GM20431 (cell line): ENCODE measurements at regions not wholly inside any gene's neighbourhood (a gene's known extent, or its start where the extent isn't known, plus 50 kb on each side); places are given as distances from the start of the nearest gene placed in this dataset.

ENCODE experiments used
- in situ Hi-C: fragments of 300-500 bp; cut with MseI, MboI; formaldehyde crosslinking; loops from one replicate; pipeline ENCODE4 v1.15.0; 2020; ENCODE audit warnings: low sequenced_read_pairs; ENCODE audit not compliant: unreplicated experiment

DNA sequence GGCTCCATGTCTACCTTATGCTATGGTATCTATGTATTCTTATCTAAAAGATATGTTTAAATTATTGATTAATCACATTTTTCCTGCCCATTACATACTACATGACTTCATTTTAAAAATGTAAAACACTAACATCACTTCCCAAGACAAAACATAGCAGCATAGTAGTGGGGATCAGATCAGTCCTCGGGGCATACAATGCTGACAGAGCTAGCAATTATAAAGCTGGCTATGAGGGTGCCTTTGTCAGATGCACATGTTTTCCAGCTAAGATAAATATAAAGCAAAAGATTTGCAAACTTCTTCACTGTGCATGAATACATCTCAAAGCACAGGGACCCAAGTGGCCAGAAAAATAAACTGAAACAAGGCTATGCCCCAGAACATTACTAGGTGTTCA is 549.8 kb upstream of the INTU start:
- in situ Hi-C loops, result no loop called here

DNA sequence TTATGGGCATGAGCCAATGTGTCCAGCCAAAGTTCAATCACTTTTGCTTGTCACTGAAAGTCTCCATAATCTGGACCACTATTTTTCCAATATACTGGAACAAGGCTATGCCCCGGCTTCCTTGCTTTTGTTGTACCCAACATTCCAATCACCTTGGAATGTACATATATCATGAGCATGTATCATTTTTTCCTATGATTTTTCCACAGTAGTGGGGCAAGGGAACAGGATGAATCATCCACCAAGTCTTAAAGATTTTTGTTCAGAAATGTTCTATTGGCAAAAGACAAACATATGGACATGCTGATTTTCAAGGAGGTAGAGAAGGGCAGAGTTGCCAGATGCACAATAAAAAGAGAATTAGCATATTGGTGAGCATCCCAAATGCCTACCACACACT is 548.1 kb upstream of the INTU start:
- in situ Hi-C loops, result no loop called here

DNA sequence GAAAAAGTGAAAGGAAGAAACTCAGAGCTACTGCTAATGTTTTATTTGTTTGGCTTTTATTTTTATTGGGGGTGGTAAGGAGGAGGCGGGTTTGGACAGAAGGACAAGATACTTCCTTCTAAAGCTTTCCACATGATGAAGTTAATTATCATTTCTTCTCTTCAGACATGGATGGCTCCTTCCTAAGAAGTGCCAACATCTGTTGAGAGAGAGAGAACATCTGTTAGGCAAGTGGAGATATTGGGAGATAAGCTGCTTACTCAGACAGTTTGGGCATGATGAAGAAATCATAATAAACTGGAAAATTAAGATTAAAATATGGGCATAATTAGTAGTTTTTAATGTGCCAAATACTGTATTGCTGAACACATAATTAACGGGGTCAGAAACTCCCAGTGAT is 535.7 kb upstream of the INTU start:
- in situ Hi-C loops, result no loop called here

- in situ Hi-C loops, result no loop called here
Measured at GRCh38 chr4:127102361-127102760, 530.4 kb upstream of the INTU start.

- in situ Hi-C loops, result no loop called here
Measured at GRCh38 chr4:127103681-127104115, 529.1 kb upstream of the INTU start.

GRCh38 chr4:127113844-127114362 is 518.9 kb upstream of the INTU start:
- in situ Hi-C loops, result no loop called here

- in situ Hi-C loops, result no loop called here
Measured at GRCh38 chr4:127118681-127119080, 514.1 kb upstream of the INTU start.

GRCh38 chr4:127120441-127121090 is 512.2 kb upstream of the INTU start:
- in situ Hi-C loops, result no loop called here

DNA sequence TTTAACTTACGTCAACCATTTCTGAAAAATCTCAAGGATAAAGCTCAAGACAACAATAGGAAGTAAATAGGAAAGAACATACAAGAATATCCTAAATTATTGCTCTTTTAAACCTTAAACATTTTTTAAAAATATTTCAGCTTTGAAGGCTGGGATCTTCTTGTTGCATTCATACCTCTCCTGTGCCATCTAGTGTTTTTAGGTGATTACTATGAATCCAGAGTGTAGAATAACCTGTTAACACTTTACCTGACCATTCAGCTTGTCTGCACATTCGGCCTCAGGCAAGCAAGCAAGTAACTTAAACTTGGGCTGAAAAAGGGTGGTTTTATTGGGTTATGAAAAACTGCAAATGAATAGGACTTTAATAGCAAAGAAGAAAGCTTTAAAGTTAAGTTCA is 507.8 kb upstream of the INTU start:
- in situ Hi-C loops, result no loop called here

- in situ Hi-C loops, result no loop called here
Measured at GRCh38 chr4:127126718-127127117, 506.0 kb upstream of the INTU start.

DNA sequence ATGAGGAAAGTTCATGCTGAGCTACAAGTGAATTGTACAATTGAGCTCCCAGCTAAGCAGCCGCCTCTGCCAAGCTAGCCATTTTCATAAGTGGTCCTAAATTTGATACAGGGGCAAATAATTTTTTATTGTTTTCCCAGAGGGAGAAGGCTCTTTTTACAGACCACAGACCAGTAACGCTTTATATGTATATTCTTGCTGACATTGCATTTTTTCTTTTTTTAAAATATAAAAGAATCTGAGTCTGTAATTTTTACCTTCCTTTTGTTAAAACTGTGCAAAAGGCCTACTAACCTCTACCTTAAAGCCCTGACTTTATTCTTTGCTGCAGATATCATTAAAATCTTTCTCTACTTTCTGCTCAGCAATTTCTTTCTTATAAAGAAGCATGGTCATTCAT is 501.2 kb upstream of the INTU start:
- in situ Hi-C loops, result no loop called here

DNA sequence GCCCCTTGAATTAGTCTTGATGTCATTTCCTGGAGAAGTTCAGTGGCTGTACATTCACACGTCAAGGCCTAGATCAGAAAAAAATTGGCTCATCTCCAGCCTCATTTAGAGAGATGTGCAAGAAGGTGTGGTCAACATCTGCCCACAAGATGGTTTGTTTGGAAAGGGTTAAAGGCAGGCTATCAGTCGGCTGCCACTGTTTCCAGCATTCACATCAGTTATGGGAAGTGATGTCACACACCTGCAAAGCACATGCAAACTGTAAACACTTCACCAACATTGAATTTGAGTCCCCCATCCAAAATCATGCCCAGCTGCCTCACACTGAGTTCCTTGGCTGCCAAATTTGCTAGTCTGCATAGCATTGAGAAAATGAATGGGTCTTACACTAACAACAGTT is 498.3 kb upstream of the INTU start:
- in situ Hi-C loops, result no loop called here

DNA sequence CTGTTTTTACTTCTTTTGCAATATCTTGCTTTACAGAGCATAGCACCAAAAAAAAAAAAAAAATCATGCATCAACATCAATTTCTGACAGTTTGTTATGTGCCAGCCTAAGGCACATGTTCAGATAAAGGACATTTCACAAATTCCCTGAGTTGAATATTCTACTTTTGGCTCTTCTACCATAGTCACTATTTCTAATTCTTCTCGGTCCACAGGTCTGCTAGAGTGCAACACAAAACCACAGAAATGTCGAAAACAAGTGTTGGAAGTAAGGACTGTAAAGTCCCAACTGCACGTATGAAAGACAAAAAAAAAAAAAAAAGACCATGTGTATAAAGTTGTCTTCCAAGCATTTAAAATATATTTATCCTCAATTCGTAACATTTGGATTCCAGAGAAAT is 494.2 kb upstream of the INTU start:
- in situ Hi-C loops, result no loop called here

- in situ Hi-C loops, result no loop called here
Measured at GRCh38 chr4:127139788-127140286, 492.9 kb upstream of the INTU start.

DNA sequence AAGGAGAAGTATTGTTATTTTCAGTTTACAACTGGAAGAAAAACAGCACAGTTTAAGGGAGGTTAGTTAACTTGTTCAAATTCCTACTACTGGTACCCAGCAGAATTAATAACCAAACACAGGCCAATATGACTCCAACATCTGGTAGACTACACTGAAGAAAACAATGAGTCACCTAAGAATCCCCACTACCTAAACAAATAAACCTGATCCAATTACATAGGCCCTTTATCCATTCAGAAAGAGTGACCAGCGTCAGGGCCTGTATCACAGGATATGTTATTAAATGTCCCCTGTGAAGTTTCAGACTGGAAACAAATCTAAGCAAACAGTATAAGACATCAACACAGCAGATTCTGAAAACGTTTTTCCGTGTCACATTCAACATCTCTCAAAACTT is 492.5 kb upstream of the INTU start:
- in situ Hi-C loops, result no loop called here

DNA sequence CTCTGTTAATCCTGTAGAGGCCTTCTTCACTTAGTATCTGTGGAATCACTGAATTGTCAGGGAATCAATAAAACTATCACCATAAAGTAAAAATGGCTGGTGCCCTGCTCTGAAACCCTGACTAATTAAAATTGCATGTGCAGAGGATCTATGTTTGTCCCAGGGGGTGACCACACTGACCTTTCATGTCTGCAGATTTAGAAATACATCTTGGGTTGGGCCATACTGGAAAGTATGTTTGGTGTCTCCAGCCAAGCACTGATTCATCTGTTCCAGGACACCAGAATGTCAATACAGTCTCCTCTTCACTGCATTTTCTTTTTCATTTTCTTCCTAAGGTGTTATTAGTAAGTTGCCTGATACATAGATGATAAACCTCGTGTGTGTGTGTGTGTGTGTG is 490.9 kb upstream of the INTU start:
- in situ Hi-C loops, result no loop called here

DNA sequence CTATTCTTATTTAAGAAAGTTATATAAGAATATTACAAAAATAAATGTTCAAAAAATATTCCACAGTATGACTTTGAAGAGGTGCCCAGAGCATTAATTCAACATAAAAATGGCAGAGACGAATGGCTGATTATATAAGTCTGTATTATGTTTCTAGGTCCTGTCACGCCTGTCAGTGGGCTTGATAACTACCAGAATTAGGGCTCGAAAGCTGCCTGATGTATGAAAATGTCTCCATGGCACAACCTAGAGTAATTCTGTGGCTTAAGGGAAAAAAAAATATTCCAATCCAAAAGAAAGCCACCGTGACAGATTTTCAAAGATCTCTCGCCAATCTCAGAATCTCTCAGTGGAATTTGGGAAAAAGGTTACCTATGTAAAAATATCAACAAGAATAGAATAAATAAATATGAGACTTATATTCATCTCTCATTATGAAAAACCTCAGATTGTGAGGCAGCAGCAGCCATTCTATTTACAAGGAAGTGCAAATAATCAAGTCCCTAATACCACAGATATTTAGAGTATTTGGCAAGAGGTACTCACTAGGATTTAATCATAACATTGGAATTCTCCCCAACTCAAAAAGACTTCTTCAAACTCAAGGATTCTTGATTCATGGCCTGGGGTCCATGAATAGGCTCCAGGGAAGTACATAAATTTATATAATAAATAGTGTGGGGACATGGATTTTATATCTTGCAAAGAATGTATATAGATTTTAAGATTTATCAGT is 489.1 kb upstream of the INTU start:
- in situ Hi-C loops, result no loop called here

DNA sequence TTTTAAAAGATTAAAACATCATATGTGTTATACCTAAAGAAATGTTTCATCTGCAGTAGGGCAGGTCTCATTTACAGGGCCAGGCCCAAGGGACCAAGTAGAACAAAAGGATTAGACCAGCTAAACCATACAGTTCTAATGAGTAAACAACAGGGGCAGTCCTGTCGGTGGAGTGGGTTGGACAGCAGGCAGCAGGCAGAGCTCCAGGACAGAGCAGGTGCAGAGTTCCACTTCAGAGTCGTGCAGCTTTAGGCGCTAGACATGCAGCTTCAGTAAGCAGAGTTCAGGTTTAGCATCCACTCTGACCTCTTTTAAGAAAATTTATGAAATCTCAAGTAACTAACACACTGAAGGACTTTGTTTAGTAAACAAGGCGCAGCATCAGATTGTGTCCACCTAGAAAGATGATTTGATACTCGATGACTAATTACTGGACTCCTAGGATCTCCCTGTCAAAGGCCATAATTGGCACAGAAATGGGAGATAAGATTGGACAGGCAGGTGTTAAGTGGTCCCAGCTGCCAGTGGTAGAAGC is 487.7 kb upstream of the INTU start:
- in situ Hi-C loops, result no loop called here

DNA sequence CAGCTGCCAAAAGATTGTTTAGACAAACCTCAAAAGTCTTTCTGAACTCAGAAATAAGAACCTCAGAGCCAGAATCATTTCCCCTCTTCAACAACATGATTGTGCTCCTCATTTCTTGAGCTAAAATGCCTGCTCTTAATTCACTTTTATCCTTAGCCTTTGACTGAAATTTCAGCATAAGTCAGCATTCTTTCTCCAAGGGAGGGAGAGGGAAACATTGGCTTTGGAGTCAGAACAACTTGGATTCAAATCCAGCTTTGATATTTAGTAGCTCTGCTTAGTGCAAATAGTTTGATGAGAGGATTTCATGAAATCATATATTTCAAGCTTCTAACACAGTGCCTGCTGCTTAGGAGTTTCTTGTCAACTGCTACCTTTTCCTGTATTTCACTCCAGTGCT is 484.6 kb upstream of the INTU start:
- in situ Hi-C loops, result no loop called here

DNA sequence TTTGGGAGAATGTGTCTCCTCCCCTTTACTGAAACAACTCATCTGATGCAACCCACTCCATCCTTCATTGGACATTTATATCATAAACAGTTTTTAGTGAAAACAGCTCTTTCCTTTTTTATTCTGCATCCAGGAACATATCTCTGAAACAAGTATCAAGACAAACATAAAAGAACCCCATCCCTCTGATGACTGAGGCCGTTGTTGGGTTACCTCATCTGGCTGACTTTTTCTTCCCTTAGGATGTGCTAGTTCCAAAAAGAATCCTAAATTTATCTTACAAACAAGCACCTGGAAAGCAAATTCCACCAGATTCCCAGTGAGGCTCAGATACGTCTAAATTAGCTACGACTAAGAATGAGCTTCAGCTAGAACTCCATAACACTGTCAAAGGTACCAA is 483.7 kb upstream of the INTU start:
- in situ Hi-C loops, result no loop called here

DNA sequence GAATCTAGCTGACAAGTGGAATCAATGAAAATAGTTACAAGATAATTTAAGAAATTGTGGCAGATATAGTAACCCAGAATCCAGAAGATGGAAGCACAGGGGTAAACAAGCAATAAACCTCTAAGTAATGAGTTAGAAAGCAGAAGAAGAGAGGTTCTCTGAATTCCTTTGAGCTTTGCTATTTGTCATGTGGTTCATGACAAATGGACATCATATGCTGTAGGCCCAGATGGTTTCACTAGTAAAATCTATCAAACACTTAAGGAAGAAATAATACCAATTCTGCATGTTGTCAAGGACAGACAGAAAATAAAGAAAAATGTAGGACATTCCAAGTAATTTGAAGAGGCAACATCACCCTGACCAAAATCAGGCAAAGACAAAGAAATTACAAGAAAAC is 480.8 kb upstream of the INTU start:
- in situ Hi-C loops, result no loop called here
